ENCODE measurements at regions not wholly inside any gene's neighbourhood (a gene's known extent, or its start where the extent isn't known, plus 50 kb on each side); places are given as distances from the start of the nearest gene placed in this dataset.

DNA sequence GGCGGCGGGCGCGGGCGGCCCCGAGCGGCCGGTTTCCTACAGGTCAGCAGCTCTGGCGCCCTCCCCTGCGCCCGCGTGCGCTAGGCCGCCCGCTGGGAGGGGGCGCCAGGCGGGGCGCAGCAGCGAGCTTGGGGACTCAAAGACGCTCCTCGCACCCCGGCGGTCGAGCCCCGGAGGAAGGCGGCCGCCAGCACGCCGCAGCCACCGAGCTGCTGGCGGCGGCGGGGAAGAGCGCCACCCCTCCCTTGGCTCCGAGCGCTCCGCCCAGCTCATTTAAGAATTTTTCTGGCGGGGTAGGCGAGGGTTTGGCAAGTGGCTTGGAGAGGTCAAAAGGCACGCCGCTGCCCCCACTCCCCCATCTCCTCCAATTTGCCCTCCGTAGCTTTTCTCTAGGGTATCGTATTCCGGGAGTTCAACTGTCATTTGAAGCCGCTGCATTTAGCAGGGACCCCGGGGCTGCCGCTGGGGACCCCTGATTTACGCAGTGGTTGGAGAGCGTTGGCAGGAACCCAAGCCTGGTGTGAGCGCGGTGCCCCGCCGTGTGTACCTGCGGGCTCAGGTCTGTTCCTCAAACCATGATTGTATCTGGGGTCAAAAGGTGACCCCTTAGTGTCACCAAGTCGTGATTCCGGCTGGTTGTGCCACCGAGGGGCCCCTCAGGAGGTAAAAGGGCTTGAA is 59.5 kb upstream of the GSE1 start:
- Histone ChIP-seq H2AFZ (ENCODE audit: low read length) (no peak overlapping the region), H4K20me1 (ENCODE audit: insufficient read depth, low read length) (peaks cover 8% of the 10 kb centered on the region; the same call in 1 of the 2 replicates), H3K36me3 (replicated peaks in 1 of 2; ENCODE audit: control insufficient read depth in 1 of 2, insufficient read depth in 2 of 2, low read length in 2 of 2) (no peaks in the 10 kb centered on the region), H3K4me1 (ENCODE audit: insufficient read depth, low read length) (peaks cover 53% of the 10 kb centered on the region), H3K79me2 (ENCODE audit: insufficient read depth, low read length) (peaks cover 26% of the 10 kb centered on the region), H3K9ac (ENCODE audit: insufficient read depth, low read depth, low read length) (peak overlapping the region; percentile 76), H3K27ac (ENCODE audit: extremely low read length, insufficient read depth, low read length) (peak overlapping the region; percentile 80), H3K27me3 (ENCODE audit: control insufficient read depth in 1 of 2, insufficient read depth in 2 of 2, low read length in 2 of 2) (no peaks in the 10 kb centered on the region), H3K4me2 (ENCODE audit: low read depth, low read length) (peak overlapping the region; percentile 86), H3K4me3 (replicated peaks in 1 of 3; ENCODE audit: insufficient read depth in 1 of 3, low read depth in 2 of 3, low read length in 3 of 3) (peak overlapping the region; percentile 75 to 82 (median 81)), H3K9me3 (ENCODE audit: low read length) (no peaks in the 10 kb centered on the region)
- ATAC-seq: peak; percentile 76
- WGBS (ENCODE audit: low lambda C conversion rate): 0% methylated on average over 14 of the region's 57 CpGs
- peak; percentile 84 for DNase-seq (ENCODE audit: low spot score)
- ChIA-PET POLR2A (interaction anchor here (0.9 to 7.4 kb wide), 15 partner anchors 9 to 163 kb away, joined by 3 to 145 read pairs (median 13); partner anchors contain the start of gene GSE1), CTCF (ENCODE audit: low intra/inter-chr PET ratio, low total read pairs) (interaction anchor here (0.7 kb wide), 2 partner anchors 29 to 63 kb away, joined by 3 read pairs; no protein-coding TSS in a partner anchor)
- FAIRE-seq: no peak
- intact Hi-C loops (cut with micrococcal nuclease; ENCODE audit: unreplicated experiment) (loop anchor here (2.0 kb wide), 1 partner anchor 19 kb away; no protein-coding TSS in a partner anchor), in situ Hi-C loops (cut with HindIII; ENCODE audit: extremely low pct_ligation_motif_present, low pct_unique_long_range_greater_than_20kb) (loop anchor here (5.0 kb wide), 1 partner anchor 36 kb away; no protein-coding TSS in a partner anchor)
- no TSS peak for BruUV-seq (replicated peaks)
- TF ChIP-seq ZNF256 (CRISPR knock-in tag; conservative IDR thresholded peaks at IDR 0.05) (no peak), KDM2A (CRISPR knock-in tag; IDR thresholded peaks at IDR 0.05; ENCODE audit: borderline replicate concordance, low read depth) (peak; percentile 69), ZNF460 (CRISPR knock-in tag; IDR thresholded peaks at IDR 0.05; ENCODE audit: borderline replicate concordance) (no peak), NR2F2 (IDR thresholded peaks at IDR 0.05; ENCODE audit: borderline replicate concordance, low read depth) (peak; percentile 57; the same call in 1 of the 2 replicates), NCOR1 (IDR thresholded peaks at IDR 0.05; ENCODE audit: borderline replicate concordance, low read length) (peak; percentile 73; the same call in 1 of the 2 replicates), FOXC1 (CRISPR knock-in tag; IDR thresholded peaks at IDR 0.05; ENCODE audit: borderline replicate concordance) (peak; percentile 64; the same call in 1 of the 2 replicates), ZFY (CRISPR knock-in tag; IDR thresholded peaks at IDR 0.05) (peak; percentile 80), HNRNPLL (IDR thresholded peaks at IDR 0.05; ENCODE audit: low read depth, low read length, poor library complexity, severe bottlenecking) (peak; percentile 51), ATRX (CRISPR knock-in tag; IDR thresholded peaks at IDR 0.05; ENCODE audit: borderline replicate concordance) (no peak), ZNF17 (CRISPR knock-in tag; IDR thresholded peaks at IDR 0.05) (no peak), NFE2L2 (IDR thresholded peaks at IDR 0.05; ENCODE audit: low read length) (no peak), ZNF12 (CRISPR knock-in tag; IDR thresholded peaks at IDR 0.05) (no peak), TAF1 (CRISPR knock-in tag; IDR thresholded peaks at IDR 0.05) (no peak), ZSCAN31 (CRISPR knock-in tag; IDR thresholded peaks at IDR 0.05; ENCODE audit: low read depth) (0 out of 2 replicates have a peak, but pooled peaks have one; percentile 32), ZNF775 (CRISPR knock-in tag; IDR thresholded peaks at IDR 0.05; ENCODE audit: borderline replicate concordance) (no peak)
- TF ChIP-seq, protein P1, sequence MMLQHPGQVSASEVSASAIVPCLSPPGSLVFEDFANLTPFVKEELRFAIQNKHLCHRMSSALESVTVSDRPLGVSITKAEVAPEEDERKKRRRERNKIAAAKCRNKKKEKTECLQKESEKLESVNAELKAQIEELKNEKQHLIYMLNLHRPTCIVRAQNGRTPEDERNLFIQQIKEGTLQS (CRISPR knock-in tag; IDR thresholded peaks at IDR 0.05): 0 out of 2 replicates have a peak, but pooled peaks have one; percentile 41
- TF ChIP-seq, protein P2, sequence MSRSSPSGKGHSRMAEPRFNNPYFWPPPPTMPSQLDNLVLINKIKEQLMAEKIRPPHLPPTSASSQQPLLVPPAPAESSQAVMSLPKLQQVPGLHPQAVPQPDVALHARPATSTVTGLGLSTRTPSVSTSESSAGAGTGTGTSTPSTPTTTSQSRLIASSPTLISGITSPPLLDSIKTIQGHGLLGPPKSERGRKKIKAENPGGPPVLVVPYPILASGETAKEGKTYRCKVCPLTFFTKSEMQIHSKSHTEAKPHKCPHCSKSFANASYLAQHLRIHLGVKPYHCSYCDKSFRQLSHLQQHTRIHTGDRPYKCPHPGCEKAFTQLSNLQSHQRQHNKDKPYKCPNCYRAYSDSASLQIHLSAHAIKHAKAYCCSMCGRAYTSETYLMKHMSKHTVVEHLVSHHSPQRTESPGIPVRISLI (CRISPR knock-in tag; IDR thresholded peaks at IDR 0.05; ENCODE audit: borderline replicate concordance): no peak; the same call in 1 of the 2 replicates
- TF ChIP-seq, protein P3, sequence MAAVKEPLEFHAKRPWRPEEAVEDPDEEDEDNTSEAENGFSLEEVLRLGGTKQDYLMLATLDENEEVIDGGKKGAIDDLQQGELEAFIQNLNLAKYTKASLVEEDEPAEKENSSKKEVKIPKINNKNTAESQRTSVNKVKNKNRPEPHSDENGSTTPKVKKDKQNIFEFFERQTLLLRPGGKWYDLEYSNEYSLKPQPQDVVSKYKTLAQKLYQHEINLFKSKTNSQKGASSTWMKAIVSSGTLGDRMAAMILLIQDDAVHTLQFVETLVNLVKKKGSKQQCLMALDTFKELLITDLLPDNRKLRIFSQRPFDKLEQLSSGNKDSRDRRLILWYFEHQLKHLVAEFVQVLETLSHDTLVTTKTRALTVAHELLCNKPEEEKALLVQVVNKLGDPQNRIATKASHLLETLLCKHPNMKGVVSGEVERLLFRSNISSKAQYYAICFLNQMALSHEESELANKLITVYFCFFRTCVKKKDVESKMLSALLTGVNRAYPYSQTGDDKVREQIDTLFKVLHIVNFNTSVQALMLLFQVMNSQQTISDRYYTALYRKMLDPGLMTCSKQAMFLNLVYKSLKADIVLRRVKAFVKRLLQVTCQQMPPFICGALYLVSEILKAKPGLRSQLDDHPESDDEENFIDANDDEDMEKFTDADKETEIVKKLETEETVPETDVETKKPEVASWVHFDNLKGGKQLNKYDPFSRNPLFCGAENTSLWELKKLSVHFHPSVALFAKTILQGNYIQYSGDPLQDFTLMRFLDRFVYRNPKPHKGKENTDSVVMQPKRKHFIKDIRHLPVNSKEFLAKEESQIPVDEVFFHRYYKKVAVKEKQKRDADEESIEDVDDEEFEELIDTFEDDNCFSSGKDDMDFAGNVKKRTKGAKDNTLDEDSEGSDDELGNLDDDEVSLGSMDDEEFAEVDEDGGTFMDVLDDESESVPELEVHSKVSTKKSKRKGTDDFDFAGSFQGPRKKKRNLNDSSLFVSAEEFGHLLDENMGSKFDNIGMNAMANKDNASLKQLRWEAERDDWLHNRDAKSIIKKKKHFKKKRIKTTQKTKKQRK (IDR thresholded peaks at IDR 0.05; ENCODE audit: low read length): no peak
- TF ChIP-seq, protein P4, sequence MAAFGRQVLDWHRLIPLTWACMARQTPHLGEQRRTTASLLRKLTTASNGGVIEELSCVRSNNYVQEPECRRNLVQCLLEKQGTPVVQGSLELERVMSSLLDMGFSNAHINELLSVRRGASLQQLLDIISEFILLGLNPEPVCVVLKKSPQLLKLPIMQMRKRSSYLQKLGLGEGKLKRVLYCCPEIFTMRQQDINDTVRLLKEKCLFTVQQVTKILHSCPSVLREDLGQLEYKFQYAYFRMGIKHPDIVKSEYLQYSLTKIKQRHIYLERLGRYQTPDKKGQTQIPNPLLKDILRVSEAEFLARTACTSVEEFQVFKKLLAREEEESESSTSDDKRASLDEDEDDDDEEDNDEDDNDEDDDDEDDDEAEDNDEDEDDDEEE (CRISPR knock-in tag; IDR thresholded peaks at IDR 0.05): no peak
